ENCODE measurements at regions not wholly inside any gene's neighbourhood (a gene's known extent, or its start where the extent isn't known, plus 50 kb on each side); places are given as distances from the start of the nearest gene placed in this dataset.

- TF ChIP-seq ZBTB4 (CRISPR knock-in tag; IDR thresholded peaks at IDR 0.05) (no peak), CBX3 (IDR thresholded peaks at IDR 0.05; ENCODE audit: borderline replicate concordance, low read depth) (no peak), CTCF (IDR thresholded peaks at IDR 0.05 in 2 of 3, conservative IDR thresholded peaks at IDR 0.05 in 1 of 3; ENCODE audit: control insufficient read depth in 2 of 3, extremely low read depth in 1 of 3, insufficient read depth in 1 of 3, low read depth in 3 of 3, low read length in 3 of 3) (no peak), ZZZ3 (IDR thresholded peaks at IDR 0.05; ENCODE audit: control insufficient read depth, insufficient read length, low read depth) (no peak), POLR2AphosphoS5 (IDR thresholded peaks at IDR 0.05; ENCODE audit: low read length) (no peak), CHD1 (IDR thresholded peaks at IDR 0.05; ENCODE audit: low read depth, low read length) (no peak), FOS (IDR thresholded peaks at IDR 0.05; ENCODE audit: borderline replicate concordance, extremely low read depth, insufficient read length) (no peak)
Measured at GRCh38 chr3:148230473-148230872, 467.2 kb upstream of the AGTR1 start (continued).

GRCh38 chr3:148232389-148232788 lies 465.3 kb upstream of the AGTR1 start:
- in situ Hi-C loops (cut with MboI) (no loop called here), intact Hi-C loops (cut with micrococcal nuclease; ENCODE audit: unreplicated experiment) (no loop called here)
- H4K20me1 ChIP-seq (ENCODE audit: control insufficient read depth, insufficient read depth), result no peaks in the 10 kb centered on the region
- no TSS peak for BruUV-seq (replicated peaks)
- H3K9ac ChIP-seq (ENCODE audit: control insufficient read depth, insufficient read depth, low read length), result no peak overlapping the region
- H3K4me3 ChIP-seq, result no peak overlapping the region
- no peaks in the 10 kb centered on the region for H3K27me3 ChIP-seq (replicated peaks in 1 of 2; ENCODE audit: control insufficient read depth in 2 of 2, insufficient read depth in 2 of 2, low read length in 1 of 2)
- ChIA-PET CTCF (interaction anchor here (1.1 to 2.0 kb wide), 2 partner anchors 17 to 23 kb away, joined by 3 to 7 read pairs; no protein-coding TSS in a partner anchor), SMC1A (ENCODE audit: uncharacterized antibody, unreplicated experiment) (interaction anchor here (1.0 kb wide), 1 partner anchor 11 kb away, joined by 3 read pairs; no protein-coding TSS in a partner anchor), RAD21 (ENCODE audit: unreplicated experiment) (no interaction called here), POLR2A (no interaction called here)
- FAIRE-seq, result no peak
- ATAC-seq, result no peak
- no peaks in the 10 kb centered on the region for H3K36me3 ChIP-seq (ENCODE audit: control insufficient read depth in 2 of 2, insufficient read depth in 2 of 2, low read length in 1 of 2)
- no peaks in the 10 kb centered on the region for H3K79me2 ChIP-seq (ENCODE audit: control insufficient read depth, insufficient read depth, low read length)
- H3K9me3 ChIP-seq (replicated peaks; ENCODE audit: control insufficient read depth, insufficient read depth, low read length), result no peaks in the 10 kb centered on the region; the same call in 2 of the 3 replicates
- H3K27ac ChIP-seq (ENCODE audit: control insufficient read depth, insufficient read depth), result no peak overlapping the region
- no peaks in the 10 kb centered on the region for H3K4me1 ChIP-seq (ENCODE audit: control insufficient read depth, insufficient read depth, low read length)
- WGBS (ENCODE audit: insufficient coverage, insufficient replicate concordance, low lambda C conversion rate, missing lambda C conversion rate), result 4% methylated on average over 3 of the region's 3 CpGs
- DNase-seq (ENCODE audit: low read depth, low spot score), result no peak
- no peak overlapping the region for H2AFZ ChIP-seq (ENCODE audit: control insufficient read depth, low read depth, low read length)
- no peak overlapping the region for H3K4me2 ChIP-seq (ENCODE audit: control insufficient read depth, insufficient read depth)
- TF ChIP-seq BHLHE40 (IDR thresholded peaks at IDR 0.05; ENCODE audit: borderline replicate concordance in 1 of 2, low read depth in 2 of 2, low read length in 1 of 2) (no peak), SKIL (IDR thresholded peaks at IDR 0.05; ENCODE audit: low read depth, poor library complexity, severe bottlenecking) (no peak), NR2C2 (IDR thresholded peaks at IDR 0.05; ENCODE audit: borderline replicate concordance, control insufficient read depth, insufficient read length, low read depth) (no peak), MTA2 (IDR thresholded peaks at IDR 0.05; ENCODE audit: low read depth) (no peak), MLLT1 (IDR thresholded peaks at IDR 0.05) (no peak)
